Activated CD8-positive, alpha-beta memory T cell treated with anti-CD3 and anti-CD28 coated beads for 1 hour (primary cell): ENCODE measurements at regions not wholly inside any gene's neighbourhood (a gene's known extent, or its start where the extent isn't known, plus 50 kb on each side); places are given as distances from the start of the nearest gene placed in this dataset.

Source experiments
- DNase-seq, 2 donors: peaks; one replicate each; pipeline ENCODE4 v3.0.0-alpha.2; 2020; ENCODE audit warnings: low read depth in 1 of 2; ENCODE audit errors: extremely low read depth in 1 of 2

GRCh38 chr6:157769776-157770426 lies 53.1 kb upstream of the SNX9 start:
- no peak for DNase-seq

- no peak for DNase-seq
Observed at GRCh38 chr6:157770946-157771345, 52.1 kb upstream of the SNX9 start.

- no peak for DNase-seq
Observed at GRCh38 chr6:157772820-157773219, 50.2 kb upstream of the SNX9 start.
